Esophagus (tissue), 2 donors: ENCODE measurements at regions not wholly inside any gene's neighbourhood (a gene's known extent, or its start where the extent isn't known, plus 50 kb on each side); places are given as distances from the start of the nearest gene placed in this dataset.

Source experiments
- H3K27ac ChIP-seq, 2 donors: one replicate each; pipeline ENCODE4 v1.5.1; 2013; ENCODE audit warnings: low read depth in 2 of 2, mild to moderate bottlenecking in 2 of 2, inconsistent platforms in 1 of 2, low read length in 1 of 2, moderate library complexity in 1 of 2
- H3K27me3 ChIP-seq, 2 donors: one replicate each; pipeline ENCODE4 v1.6.1; 2013; ENCODE audit warnings: low read length in 2 of 2, control low read depth in 1 of 2, mild to moderate bottlenecking in 1 of 2; ENCODE audit not compliant: insufficient read depth in 2 of 2, control insufficient read depth in 1 of 2
- H3K36me3 ChIP-seq, 2 donors: one replicate each; pipeline ENCODE4 v1.6.1; 2013; ENCODE audit warnings: low read length in 1 of 2; ENCODE audit not compliant: control insufficient read depth in 2 of 2, insufficient read depth in 2 of 2
- H3K4me1 ChIP-seq, 2 donors: one replicate each; pipeline ENCODE4 v1.6.1; 2013; ENCODE audit warnings: low read length in 1 of 2; ENCODE audit not compliant: control insufficient read depth in 2 of 2, insufficient read depth in 2 of 2
- H3K4me3 ChIP-seq, 2 donors: one replicate each; pipeline ENCODE4 v1.5.1; 2013; ENCODE audit warnings: low read length in 2 of 2, mild to moderate bottlenecking in 2 of 2, low read depth in 1 of 2, moderate library complexity in 1 of 2
- H3K9me3 ChIP-seq, 2 donors: one replicate each; pipeline ENCODE4 v1.6.1; 2013; ENCODE audit warnings: mild to moderate bottlenecking in 2 of 2, low read depth in 1 of 2, low read length in 1 of 2, moderate library complexity in 1 of 2; ENCODE audit not compliant: control insufficient read depth in 2 of 2, insufficient read depth in 1 of 2
- WGBS, 2 donors: extraction: QIAGEN DNeasy Blood & Tissue Kit; methylation state at CpG; one replicate each; pipeline ENCODE4 v1.1.7; 2013; 5-methylcytosine and 5-hydroxymethylcytosine counted together
- donor health status: healthy with polysubstance abuse.
- donor health status: Bipolar disorder and iron deficiency.

DNA sequence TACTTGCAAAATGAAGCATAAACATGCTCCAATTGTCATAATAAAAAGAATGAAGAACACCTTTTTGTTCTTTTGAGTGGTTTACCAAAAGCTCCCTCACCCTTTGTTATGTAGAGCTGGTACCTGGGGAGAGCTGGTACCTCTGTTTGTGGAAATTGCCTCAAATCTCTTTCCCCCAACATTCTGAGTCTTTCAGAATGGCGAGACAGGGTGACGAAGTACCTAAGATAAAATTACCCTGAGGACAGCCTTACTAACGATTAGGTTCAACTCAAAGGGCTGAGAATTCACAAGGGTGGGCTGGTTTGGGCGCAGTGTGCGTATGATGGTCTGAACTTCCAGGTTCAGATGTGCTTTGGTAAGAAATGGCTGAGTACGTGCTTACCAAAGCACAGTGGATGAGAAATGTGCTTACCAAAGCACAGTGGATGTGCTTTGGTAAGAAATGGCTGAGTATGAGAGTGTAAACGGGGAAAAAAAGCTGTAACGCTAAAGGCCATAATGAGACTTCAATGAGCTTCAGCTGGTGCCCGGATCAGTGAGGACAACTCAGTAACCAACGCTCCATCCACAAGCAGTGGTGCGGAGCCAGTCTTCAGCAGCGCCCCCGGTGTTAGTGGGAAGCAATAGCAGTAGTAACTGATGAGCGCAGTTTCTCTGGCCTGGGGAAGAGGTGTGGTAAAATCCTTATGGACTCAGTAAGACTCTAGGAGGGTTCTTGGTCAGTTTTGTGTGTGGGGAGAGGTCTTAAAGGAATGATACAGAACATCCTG, 72.3 kb upstream of the LRIG1 start:
- Histone ChIP-seq H3K36me3 (no peaks in the 10 kb centered on the region), H3K27ac (no peak overlapping the region), H3K4me1 (no peaks in the 10 kb centered on the region), H3K9me3 (no peaks in the 10 kb centered on the region), H3K27me3 (peaks cover 0 to 2% of the 10 kb centered on the region in 2 donors), H3K4me3 (no peak overlapping the region)
- WGBS, 2 donors, result 83 to 85% methylated on average over 14 of the region's 14 CpGs

DNA sequence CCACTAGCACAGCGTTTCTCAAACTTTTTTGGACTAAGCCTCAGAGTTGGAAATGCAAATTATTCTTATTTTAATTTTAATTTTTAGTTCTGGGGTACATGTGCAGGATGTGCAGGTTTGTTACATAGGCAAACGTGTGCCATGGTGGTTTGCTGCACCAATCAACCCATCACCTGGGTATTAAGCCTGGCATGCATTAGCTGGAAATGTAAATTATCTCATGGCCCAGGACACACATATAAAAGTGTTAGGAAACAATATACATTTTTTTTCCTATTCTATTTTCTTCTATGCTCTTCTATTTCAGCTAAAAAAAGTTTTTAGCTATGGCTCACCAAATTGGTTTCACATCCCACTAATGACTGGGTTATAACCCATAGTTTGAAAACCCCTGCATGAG, 73.3 kb upstream of the LRIG1 start:
- WGBS, 2 donors, result 75 to 86% methylated on average over 2 of the region's 2 CpGs
- Histone ChIP-seq H3K36me3 (no peaks in the 10 kb centered on the region), H3K4me1 (no peaks in the 10 kb centered on the region), H3K4me3 (no peak overlapping the region), H3K27me3 (peaks cover 0 to 2% of the 10 kb centered on the region in 2 donors), H3K9me3 (peaks cover 0 to 1% of the 10 kb centered on the region in 2 donors), H3K27ac (no peak overlapping the region)

DNA sequence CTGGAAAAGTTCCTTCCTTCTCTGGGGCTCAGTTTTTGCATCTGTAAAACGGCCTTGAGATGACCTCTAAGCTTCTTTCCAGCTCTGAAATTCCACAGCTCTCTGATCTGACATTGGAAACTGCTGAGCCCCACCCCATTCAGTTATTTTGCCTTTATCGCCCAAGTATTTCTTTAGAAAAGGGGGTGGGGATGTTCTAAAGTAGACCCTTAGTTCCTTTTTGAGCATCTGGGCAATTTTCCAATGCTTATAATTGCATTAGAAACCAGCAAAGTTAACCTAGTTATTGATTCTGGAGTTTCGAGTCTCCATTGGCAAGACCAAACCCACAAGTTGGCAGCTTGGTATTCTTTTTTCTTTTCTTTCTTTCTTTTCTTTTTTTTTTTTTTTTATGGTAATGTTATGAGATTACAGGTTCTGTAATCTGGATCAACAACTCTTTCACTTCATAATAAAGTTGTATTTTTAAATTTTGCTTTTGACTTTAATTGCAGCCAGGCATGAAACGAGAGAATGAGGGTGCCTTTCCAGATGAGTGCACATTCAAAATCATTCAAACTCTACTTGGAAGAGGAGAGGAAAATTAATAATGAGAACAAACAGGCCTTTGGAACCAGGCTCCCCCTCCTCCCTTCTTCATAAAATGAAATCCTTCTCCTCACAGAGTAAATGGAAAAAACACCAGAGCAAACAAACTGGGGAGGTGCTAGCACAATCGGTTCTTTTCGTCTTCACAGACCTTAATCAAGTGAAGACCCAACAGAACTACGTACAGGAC, 76.8 kb upstream of the LRIG1 start:
- Histone ChIP-seq H3K27me3 (peaks cover 0 to 2% of the 10 kb centered on the region in 2 donors), H3K36me3 (no peaks in the 10 kb centered on the region), H3K4me3 (no peak overlapping the region), H3K27ac (no peak overlapping the region), H3K4me1 (no peaks in the 10 kb centered on the region), H3K9me3 (peaks cover 0 to 3% of the 10 kb centered on the region in 2 donors)
- WGBS, 2 donors, result 47% methylated on average over 7 of the region's 7 CpGs

DNA sequence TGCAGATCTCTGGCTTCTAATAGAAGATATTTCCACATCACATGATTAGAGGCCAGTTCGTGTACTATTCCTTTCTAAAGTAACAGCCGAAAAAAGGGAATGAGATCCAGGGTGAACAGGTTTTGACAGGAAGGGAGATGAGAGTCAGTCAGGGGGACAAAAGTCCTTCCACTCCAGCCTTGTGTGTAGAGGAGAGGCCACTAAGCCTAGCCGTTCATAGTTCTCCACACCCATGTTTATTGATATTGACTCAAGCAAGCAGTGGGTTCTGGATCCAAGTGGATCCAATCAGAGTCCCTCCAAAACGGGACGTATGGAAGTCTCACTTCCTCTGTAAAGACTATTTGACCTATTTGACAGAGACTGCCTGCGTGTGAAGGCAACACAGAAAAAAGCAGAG, 80.4 kb upstream of the LRIG1 start:
- no peaks in the 10 kb centered on the region for H3K27me3 ChIP-seq
- WGBS, 2 donors, result 78 to 82% methylated on average over 6 of the region's 6 CpGs

DNA sequence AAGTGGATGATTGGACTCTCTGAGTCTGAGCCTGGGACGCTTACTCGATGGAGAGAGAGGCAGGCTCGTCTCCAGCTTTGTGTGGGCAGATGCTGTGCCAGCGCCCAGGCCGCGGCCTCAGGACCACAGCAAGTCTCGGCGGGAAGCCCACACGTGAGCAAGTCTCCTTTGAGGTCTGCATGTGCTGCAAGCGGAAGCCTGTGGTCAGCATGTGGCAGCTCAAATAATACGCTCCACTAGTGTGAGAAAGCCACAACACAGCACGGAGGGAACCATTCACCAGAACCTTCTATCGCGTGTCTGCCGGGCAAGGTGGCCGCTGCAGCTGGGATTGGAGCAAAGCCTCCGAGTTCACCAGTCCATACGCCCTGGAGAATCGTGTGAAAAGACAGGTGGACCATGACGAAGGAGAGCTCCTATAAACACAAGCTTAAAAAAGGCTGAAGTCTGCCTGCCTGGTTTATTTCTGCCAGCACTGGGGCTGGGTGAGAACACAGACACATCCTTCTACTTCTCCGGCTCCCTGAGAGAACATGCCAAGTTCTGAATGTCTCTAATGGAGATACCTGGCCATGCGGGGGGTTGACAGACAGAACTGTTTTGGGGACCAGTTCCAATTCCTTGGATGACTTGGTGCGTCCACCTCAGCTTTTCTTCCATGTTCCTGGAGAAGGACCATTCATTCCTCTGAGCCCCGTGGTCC, 82.0 kb upstream of the LRIG1 start:
- Histone ChIP-seq H3K27me3 (no peaks in the 10 kb centered on the region), H3K4me3 (no peak overlapping the region), H3K4me1 (no peaks in the 10 kb centered on the region), H3K9me3 (peaks cover 0 to 3% of the 10 kb centered on the region in 2 donors), H3K36me3 (no peaks in the 10 kb centered on the region), H3K27ac (no peak overlapping the region)
- 83 to 88% methylated on average over 24 of the region's 24 CpGs for WGBS, 2 donors

More for the DNA sequence above, 80.4 kb upstream of the LRIG1 start:
- Histone ChIP-seq H3K4me3 (no peak overlapping the region), H3K4me1 (no peaks in the 10 kb centered on the region), H3K9me3 (peaks cover 0 to 3% of the 10 kb centered on the region in 2 donors), H3K27ac (no peak overlapping the region), H3K36me3 (no peaks in the 10 kb centered on the region)

DNA sequence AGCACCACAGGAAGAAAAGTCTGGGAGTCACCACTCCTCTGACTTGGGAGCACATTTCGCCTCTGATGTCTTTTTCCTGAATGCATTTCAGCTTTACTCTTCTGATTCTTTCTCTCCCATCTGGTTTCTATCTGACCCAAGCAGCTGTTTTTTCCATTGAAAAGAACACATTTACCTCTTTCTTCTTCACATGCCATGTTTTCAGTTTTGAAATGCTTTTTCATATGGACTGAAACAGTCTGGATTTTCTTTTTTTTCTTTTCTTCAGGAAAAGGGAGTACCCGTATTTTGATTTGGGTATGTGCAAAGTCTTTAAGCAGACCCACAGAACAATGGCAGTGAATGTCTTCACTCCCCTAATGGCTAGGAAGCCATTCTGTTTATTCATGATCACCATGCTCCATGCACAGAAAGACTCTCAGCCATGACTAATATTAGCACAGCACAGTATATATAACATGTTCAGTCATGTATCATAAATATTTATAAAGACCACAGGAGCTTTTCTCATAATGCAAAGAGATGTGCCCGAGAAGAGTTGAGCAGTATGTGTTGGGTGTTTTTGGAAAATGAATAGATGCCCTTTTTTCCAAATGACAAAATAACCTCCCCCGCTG, 82.7 kb upstream of the LRIG1 start:
- Histone ChIP-seq H3K27ac (no peak overlapping the region), H3K36me3 (no peaks in the 10 kb centered on the region), H3K9me3 (peaks cover 0 to 3% of the 10 kb centered on the region in 2 donors)

DNA sequence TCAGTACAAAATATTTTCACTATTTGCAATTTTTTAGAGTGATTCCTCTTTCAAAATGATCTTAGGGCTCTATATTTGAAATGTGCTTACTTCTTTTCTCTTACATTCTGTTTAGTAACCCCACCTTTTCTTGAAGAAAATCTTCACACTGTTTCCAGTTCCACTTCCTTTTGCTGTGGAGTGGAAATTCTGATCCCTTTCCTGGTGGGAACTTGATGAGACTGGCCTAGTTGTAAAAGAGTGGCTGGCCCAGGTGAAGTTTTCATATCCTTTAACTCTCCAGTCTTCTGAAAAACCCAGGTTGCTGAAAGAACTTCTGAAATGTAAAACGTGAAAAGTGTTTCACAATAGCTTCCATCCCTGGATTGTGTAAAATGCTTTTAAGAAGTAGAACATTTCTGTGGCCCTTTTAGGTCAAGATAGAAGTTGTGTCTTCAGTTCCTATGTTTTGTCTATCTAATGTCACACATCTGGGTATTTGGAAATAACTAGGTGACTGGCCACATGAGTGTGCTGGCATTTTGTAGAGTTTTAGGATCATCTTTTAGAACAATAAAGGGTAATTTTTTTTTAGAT, 84.8 kb upstream of the LRIG1 start:
- Histone ChIP-seq H3K4me1 (no peaks in the 10 kb centered on the region), H3K27ac (no peak overlapping the region), H3K36me3 (no peaks in the 10 kb centered on the region), H3K9me3 (no peaks in the 10 kb centered on the region), H3K27me3 (no peaks in the 10 kb centered on the region), H3K4me3 (no peak overlapping the region)
- WGBS, 2 donors, result 69 to 81% methylated on average over 1 of the region's 1 CpG

More for the DNA sequence above, 82.7 kb upstream of the LRIG1 start:
- no peak overlapping the region for H3K4me3 ChIP-seq
- H3K4me1 ChIP-seq, result no peaks in the 10 kb centered on the region
- 80 to 85% methylated on average over 4 of the region's 4 CpGs for WGBS, 2 donors
- H3K27me3 ChIP-seq, result no peaks in the 10 kb centered on the region

DNA sequence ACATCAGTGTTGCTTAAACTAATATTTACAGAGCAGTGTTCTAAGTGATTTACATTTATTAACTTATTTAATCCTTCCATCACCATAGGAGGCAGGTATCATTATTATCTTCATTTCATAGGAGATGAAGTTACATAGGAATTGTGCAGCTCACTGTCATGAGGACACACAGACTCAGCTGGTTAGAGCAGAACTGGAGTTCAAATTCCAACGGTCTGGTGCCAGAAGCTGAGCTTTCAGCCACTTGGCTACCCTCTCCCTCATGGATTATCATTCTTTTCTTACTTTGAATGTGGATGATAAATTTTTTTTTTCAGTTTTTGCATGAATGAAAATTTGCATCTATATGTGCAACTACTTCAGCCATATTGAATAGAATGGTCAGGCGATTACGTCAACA, 86.0 kb upstream of the LRIG1 start:
- no peaks in the 10 kb centered on the region for H3K27me3 ChIP-seq
- 81 to 84% methylated on average over 3 of the region's 3 CpGs for WGBS, 2 donors
- H3K9me3 ChIP-seq, result no peaks in the 10 kb centered on the region
- no peaks in the 10 kb centered on the region for H3K4me1 ChIP-seq
- no peak overlapping the region for H3K4me3 ChIP-seq
- H3K36me3 ChIP-seq, result no peaks in the 10 kb centered on the region
- H3K27ac ChIP-seq, result no peak overlapping the region

DNA sequence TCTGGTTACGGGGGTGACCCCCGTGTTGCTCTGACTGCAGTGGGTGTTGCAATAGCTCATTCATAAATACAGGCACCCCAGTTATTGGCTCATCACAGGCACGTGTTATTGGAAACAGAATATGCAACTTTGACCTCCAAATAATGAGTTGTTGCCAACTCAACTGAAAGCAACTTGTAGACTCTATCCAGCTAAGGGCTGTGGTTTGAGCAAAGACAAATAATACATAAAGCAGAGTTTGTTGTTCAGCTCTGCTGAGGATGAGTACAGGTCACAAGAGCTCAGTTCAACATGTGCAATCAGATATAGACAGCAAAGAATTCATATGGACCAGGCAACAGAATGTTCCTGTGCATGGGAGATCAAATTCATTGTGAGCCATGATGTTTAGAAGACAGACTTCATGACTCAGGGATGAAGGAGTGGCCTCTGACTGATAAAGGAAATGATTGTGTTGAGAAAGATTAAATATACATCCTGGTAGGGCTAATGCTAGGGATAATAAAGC, 87.6 kb upstream of the LRIG1 start:
- H3K36me3 ChIP-seq, result no peaks in the 10 kb centered on the region
- no peaks in the 10 kb centered on the region for H3K27me3 ChIP-seq
- H3K9me3 ChIP-seq, result no peaks in the 10 kb centered on the region
- 79 to 86% methylated on average over 3 of the region's 3 CpGs for WGBS, 2 donors
- H3K4me3 ChIP-seq, result no peak overlapping the region
- no peaks in the 10 kb centered on the region for H3K4me1 ChIP-seq
- no peak overlapping the region for H3K27ac ChIP-seq
